HCT116 (cell line): ENCODE measurements at regions not wholly inside any gene's neighbourhood (a gene's known extent, or its start where the extent isn't known, plus 50 kb on each side); places are given as distances from the start of the nearest gene placed in this dataset.

Source experiments
- ATAC-seq: fragments of 200-7000 bp; cut with Tn5 transposase; 2 replicates; pipeline ENCODE4 v1.9.1; 2020; ENCODE audit warnings: mild to moderate bottlenecking, moderate library complexity
- BruUV-seq: library from RNA; stranded (reverse); fragments of 400-500 nt; replicated peaks from 2 replicates; lab custom pipeline; 2021; lab: Mats Ljungman, UMichigan
- CTCF ChIA-PET: fragments of 300-600 bp; sonication (Branson Sonifier 250); formaldehyde crosslinking; loops from one replicate; lab custom pipeline; 2021; ENCODE audit warnings: antibody characterized with exemption; lab: Charles Lee
- POLR2A ChIA-PET: fragments of 300-600, 350-600 bp; sonication (Branson Sonifier 250); formaldehyde crosslinking; loops from one replicate; lab custom pipeline; 2021; ENCODE audit warnings: antibody characterized with exemption; lab: Charles Lee
- RAD21 ChIA-PET, 2 experiments: fragments of 300-600 bp; sonication (Branson Sonifier 250); formaldehyde crosslinking; loops; one replicate each; lab custom pipeline; 2023; ENCODE audit warnings: low total read pairs in 2 of 2; ENCODE audit not compliant: uncharacterized antibody in 2 of 2, unreplicated experiment in 2 of 2, low non-redundant PET in 1 of 2; lab: Charles Lee
- DNase-seq: peaks from one replicate; pipeline ENCODE4 v3.0.0-alpha.2; 2010; ENCODE audit warnings: low read depth, low spot score
- H2AFZ ChIP-seq: fragments of 200-600 bp; shearing (Covaris generic), sonication (generic); 2 replicates; pipeline ENCODE4 v1.6.1; 2017; ENCODE audit warnings: low read depth, mixed run types, mixed read lengths, antibody characterized with exemption, low read length; ENCODE audit not compliant: poor library complexity, severe bottlenecking
- H3K27ac ChIP-seq: 2 replicates; pipeline ENCODE4 v1.5.1; 2012; ENCODE audit warnings: low read depth, low read length
- H3K27me3 ChIP-seq: fragments of 200-600 bp; sonication (generic); 2 replicates; pipeline ENCODE4 v1.6.1; 2016; ENCODE audit warnings: mixed run types, low read length, mixed read lengths; ENCODE audit not compliant: insufficient read depth
- H3K36me3 ChIP-seq, 2 experiments: fragments of 200-500 bp in 1 of 2; fragments of 200-600 bp in 1 of 2; sonication (Bioruptor generic) in 1 of 2; sonication (generic) in 1 of 2; 2 replicates each; pipeline versions ENCODE4 v1.5.1 to v1.6.1; 2014 to 2016; ENCODE audit warnings: low read length in 2 of 2, inconsistent platforms in 1 of 2, mixed read lengths in 1 of 2, mixed run types in 1 of 2; ENCODE audit not compliant: insufficient read depth in 2 of 2, control insufficient read depth in 1 of 2
- H3K4me1 ChIP-seq, 2 experiments: fragments of 200-600 bp in 1 of 2; sonication (generic) in 1 of 2; 2 replicates each; pipeline versions ENCODE4 v1.5.1 to v1.6.1; 2012 to 2017; ENCODE audit warnings: low read length in 2 of 2, inconsistent platforms in 1 of 2, mild to moderate bottlenecking in 1 of 2, mixed read lengths in 1 of 2, mixed run types in 1 of 2, moderate library complexity in 1 of 2; ENCODE audit not compliant: insufficient read depth in 2 of 2, control insufficient read depth in 1 of 2
- H3K4me2 ChIP-seq: fragments of 200-600 bp; sonication (generic); 2 replicates; pipeline ENCODE4 v1.6.1; 2017; ENCODE audit warnings: mixed run types, low read length, mixed read lengths
- H3K4me3 ChIP-seq, 2 experiments: fragments of 200-600 bp in 1 of 2; sonication (generic) in 1 of 2; replicated peaks in 1 of 2; 2 replicates each; pipeline ENCODE4 v1.5.1; 2011 to 2016; ENCODE audit warnings: low read length in 2 of 2, control low read depth in 1 of 2, low read depth in 1 of 2, mild to moderate bottlenecking in 1 of 2, mixed read lengths in 1 of 2, mixed run types in 1 of 2
- H3K79me2 ChIP-seq: fragments of 200-600 bp; sonication (generic); 2 replicates; pipeline ENCODE4 v1.6.1; 2017; ENCODE audit warnings: mild to moderate bottlenecking, mixed run types, low read length, moderate library complexity, mixed read lengths; ENCODE audit not compliant: insufficient read depth
- H3K9ac ChIP-seq: fragments of 200-600 bp; sonication (generic); 2 replicates; pipeline ENCODE4 v1.6.1; 2016; ENCODE audit warnings: low read length, mixed read lengths
- H3K9me2 ChIP-seq: fragments of 200-600 bp; sonication (generic), shearing (Covaris generic); 2 replicates; pipeline ENCODE4 v1.6.1; 2017; ENCODE audit warnings: mixed run types, mild to moderate bottlenecking, moderate library complexity; ENCODE audit not compliant: insufficient read depth
- H3K9me3 ChIP-seq, 2 experiments: fragments of 200-500 bp in 1 of 2; fragments of 200-600 bp in 1 of 2; sonication (Bioruptor generic) in 1 of 2; sonication (generic) in 1 of 2; 2 replicates each; pipeline ENCODE4 v1.6.1; 2014 to 2017; ENCODE audit warnings: low read length in 2 of 2, mixed read lengths in 2 of 2, inconsistent platforms in 1 of 2, low read depth in 1 of 2, mild to moderate bottlenecking in 1 of 2, mixed run types in 1 of 2, moderate library complexity in 1 of 2; ENCODE audit not compliant: control insufficient read depth in 1 of 2, insufficient read depth in 1 of 2
- H4K20me1 ChIP-seq: fragments of 200-600 bp; sonication (generic), shearing (Covaris generic); 2 replicates; pipeline ENCODE4 v1.6.1; 2017; ENCODE audit warnings: mixed run types, mild to moderate bottlenecking, moderate library complexity; ENCODE audit not compliant: insufficient read depth
- EZH2phosphoT487 ChIP-seq: fragments of 200-600 bp; IDR thresholded peaks from 2 replicates; pipeline ENCODE4 v1.6.1; 2018; ENCODE audit warnings: antibody characterized with exemption, borderline replicate concordance
- POLR2AphosphoS5 ChIP-seq: IDR thresholded peaks from 2 replicates; pipeline ENCODE4 v1.6.1; 2011; ENCODE audit warnings: mild to moderate bottlenecking, low read depth, low read length, moderate library complexity
- TCF7L2 ChIP-seq: IDR thresholded peaks from 2 replicates; pipeline ENCODE4 v1.7.0; 2011; ENCODE audit warnings: borderline replicate concordance, inconsistent platforms; ENCODE audit not compliant: insufficient read depth, insufficient read length; ENCODE audit errors: extremely low read depth
- intact Hi-C: fragments of 100-400 bp; cut with micrococcal nuclease; formaldehyde crosslinking; loops from 2 replicates; pipeline ENCODE4 v1.10.0; 2022
- TF ChIP-seq, protein P1 (sequence below): IDR thresholded peaks from 2 replicates; pipeline ENCODE4 v1.6.1; 2012; ENCODE audit warnings: low read depth
- TF ChIP-seq, protein P2 (sequence below): IDR thresholded peaks from 2 replicates; pipeline ENCODE4 v1.6.1; 2012

DNA sequence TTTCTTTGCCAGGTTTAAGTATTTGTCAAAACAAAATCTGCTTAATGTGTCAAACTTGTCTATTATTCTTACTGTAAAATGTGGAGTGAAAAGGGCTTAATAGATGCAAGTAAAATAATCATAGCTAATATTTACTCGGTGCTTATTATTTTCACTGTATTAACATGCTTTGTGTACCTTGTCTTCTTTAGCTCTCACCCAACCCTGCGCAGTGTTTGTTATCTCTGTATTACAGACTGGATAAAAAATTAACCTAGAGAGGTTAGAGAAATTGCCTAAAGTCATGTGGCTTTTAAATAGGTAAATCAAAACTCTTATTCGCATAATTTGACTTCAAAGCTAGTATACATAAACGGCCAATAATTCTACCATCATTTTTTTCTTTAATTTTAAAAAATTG, 1864.8 kb downstream of the MAT2B start (continued):
- TF ChIP-seq, protein P1, sequence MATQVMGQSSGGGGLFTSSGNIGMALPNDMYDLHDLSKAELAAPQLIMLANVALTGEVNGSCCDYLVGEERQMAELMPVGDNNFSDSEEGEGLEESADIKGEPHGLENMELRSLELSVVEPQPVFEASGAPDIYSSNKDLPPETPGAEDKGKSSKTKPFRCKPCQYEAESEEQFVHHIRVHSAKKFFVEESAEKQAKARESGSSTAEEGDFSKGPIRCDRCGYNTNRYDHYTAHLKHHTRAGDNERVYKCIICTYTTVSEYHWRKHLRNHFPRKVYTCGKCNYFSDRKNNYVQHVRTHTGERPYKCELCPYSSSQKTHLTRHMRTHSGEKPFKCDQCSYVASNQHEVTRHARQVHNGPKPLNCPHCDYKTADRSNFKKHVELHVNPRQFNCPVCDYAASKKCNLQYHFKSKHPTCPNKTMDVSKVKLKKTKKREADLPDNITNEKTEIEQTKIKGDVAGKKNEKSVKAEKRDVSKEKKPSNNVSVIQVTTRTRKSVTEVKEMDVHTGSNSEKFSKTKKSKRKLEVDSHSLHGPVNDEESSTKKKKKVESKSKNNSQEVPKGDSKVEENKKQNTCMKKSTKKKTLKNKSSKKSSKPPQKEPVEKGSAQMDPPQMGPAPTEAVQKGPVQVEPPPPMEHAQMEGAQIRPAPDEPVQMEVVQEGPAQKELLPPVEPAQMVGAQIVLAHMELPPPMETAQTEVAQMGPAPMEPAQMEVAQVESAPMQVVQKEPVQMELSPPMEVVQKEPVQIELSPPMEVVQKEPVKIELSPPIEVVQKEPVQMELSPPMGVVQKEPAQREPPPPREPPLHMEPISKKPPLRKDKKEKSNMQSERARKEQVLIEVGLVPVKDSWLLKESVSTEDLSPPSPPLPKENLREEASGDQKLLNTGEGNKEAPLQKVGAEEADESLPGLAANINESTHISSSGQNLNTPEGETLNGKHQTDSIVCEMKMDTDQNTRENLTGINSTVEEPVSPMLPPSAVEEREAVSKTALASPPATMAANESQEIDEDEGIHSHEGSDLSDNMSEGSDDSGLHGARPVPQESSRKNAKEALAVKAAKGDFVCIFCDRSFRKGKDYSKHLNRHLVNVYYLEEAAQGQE: no peak
- TF ChIP-seq, protein P2, sequence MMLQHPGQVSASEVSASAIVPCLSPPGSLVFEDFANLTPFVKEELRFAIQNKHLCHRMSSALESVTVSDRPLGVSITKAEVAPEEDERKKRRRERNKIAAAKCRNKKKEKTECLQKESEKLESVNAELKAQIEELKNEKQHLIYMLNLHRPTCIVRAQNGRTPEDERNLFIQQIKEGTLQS: no peak
- TF ChIP-seq EZH2phosphoT487: no peak

DNA sequence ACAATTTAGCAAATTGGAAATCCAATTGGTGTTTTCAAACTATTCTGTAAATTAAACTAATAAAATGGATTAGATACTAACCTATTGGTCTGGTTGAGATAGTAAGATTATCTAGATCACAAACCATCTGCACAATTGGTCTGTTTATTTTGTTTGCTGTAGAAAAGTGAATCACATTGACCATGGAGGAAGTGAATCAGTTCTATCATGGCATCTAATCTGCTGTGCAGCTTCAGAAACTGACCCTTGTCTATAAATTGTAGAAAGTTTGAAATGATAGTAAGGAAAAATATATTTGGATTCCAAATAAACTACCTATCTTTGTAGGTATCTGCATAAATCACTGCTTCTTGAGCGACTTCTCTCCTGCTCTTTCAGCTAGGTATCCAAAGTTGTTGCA, 1865.4 kb downstream of the MAT2B start:
- no TSS peak for BruUV-seq
- POLR2A ChIA-PET: no interaction called here

More for the DNA sequence above, 1865.4 kb downstream of the MAT2B start:
- DNase-seq: no peak
- Histone ChIP-seq H3K79me2 (no peaks in the 10 kb centered on the region), H3K4me1 (no peaks in the 10 kb centered on the region)
- no peak for TF ChIP-seq POLR2AphosphoS5
- no peak for TF ChIP-seq TCF7L2
- TF ChIP-seq, all 23 proteins: peak for 0
- Histone ChIP-seq H3K9me2 (no peaks in the 10 kb centered on the region), H3K27ac (no peak overlapping the region), H2AFZ (no peak overlapping the region), H3K27me3 (no peaks in the 10 kb centered on the region), H3K4me3 (no peak overlapping the region), H3K9me3 (peaks cover 0 to 4% of the 10 kb centered on the region in 2 experiments; a peak in 2 of 4 replicates), H3K36me3 (no peaks in the 10 kb centered on the region), H3K9ac (no peak overlapping the region), H4K20me1 (no peaks in the 10 kb centered on the region), H3K4me2 (no peak overlapping the region)
- no peak for ATAC-seq
- intact Hi-C loops: no loop called here
- ChIA-PET CTCF (no interaction called here), RAD21 (no interaction called here)
